AG04450 (cell line): ENCODE measurements at regions not wholly inside any gene's neighbourhood (a gene's known extent, or its start where the extent isn't known, plus 50 kb on each side); places are given as distances from the start of the nearest gene placed in this dataset.

Experiments
- CTCF ChIA-PET: fragments of 300-600, 350-600 bp; formaldehyde crosslinking; extraction: SDS; loops from one replicate; lab custom pipeline; 2022; ENCODE audit warnings: antibody characterized with exemption, inconsistent platforms; lab: Charles Lee
- POLR2A ChIA-PET: fragments of 350-600 bp; formaldehyde crosslinking; extraction: SDS; loops from one replicate; lab custom pipeline; 2021; ENCODE audit warnings: antibody characterized with exemption, inconsistent platforms; lab: Yijun Ruan, JAX
- DNase-seq: peaks from one replicate; pipeline ENCODE4 v3.0.0-alpha.2; 2011; ENCODE audit warnings: low read depth, low spot score
- H3K27ac ChIP-seq: one replicate; pipeline ENCODE4 v1.5.1; 2012; ENCODE audit warnings: low read depth, low read length, control low read depth
- H3K27me3 ChIP-seq: one replicate; pipeline ENCODE4 v1.6.0; 2012; ENCODE audit warnings: low read length; ENCODE audit not compliant: control insufficient read depth, insufficient read depth
- H3K4me3 ChIP-seq: 2 replicates; pipeline ENCODE4 v1.5.1; 2011; ENCODE audit warnings: mild to moderate bottlenecking, low read depth, low read length, control low read depth
- H3K9me3 ChIP-seq: 2 replicates; pipeline ENCODE4 v1.5.1; 2012; ENCODE audit warnings: low read length; ENCODE audit not compliant: control insufficient read depth, insufficient read depth
- CTCF ChIP-seq: IDR thresholded peaks from 2 replicates; pipeline ENCODE4 v1.5.1; 2011; ENCODE audit warnings: low read depth, low read length, control low read depth, inconsistent platforms

- H3K4me3 ChIP-seq = no peak overlapping the region
- H3K27ac ChIP-seq = no peak overlapping the region
- DNase-seq = no peak
- ChIA-PET CTCF (no interaction called here), POLR2A (no interaction called here)
- H3K27me3 ChIP-seq = no peaks in the 10 kb centered on the region
- peaks cover 4% of the 10 kb centered on the region; the same call in 1 of the 2 replicates for H3K9me3 ChIP-seq
- TF ChIP-seq CTCF = no peak
Measured at GRCh38 chr6:102655823-102656222, 1262.3 kb downstream of the GRIK2 start.

DNA sequence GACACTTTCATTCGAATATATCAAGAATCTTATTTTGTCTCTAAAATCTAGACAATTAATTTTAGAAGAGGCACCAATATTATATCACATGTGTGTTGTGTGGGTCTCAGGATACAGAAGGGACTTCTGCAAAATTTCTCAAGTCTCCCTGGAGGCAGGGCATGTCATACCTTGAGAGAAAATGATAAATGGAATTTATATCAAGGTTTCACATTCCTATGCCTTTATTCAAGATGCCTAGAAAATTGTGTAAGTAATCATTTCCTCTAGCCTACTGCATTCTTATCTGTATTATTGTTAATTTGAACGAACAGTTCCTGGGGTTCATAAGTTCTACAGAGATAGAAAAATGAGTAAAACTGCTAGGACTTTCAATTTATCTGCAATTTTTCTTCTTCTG, 1247.9 kb downstream of the GRIK2 start:
- no peaks in the 10 kb centered on the region for H3K27me3 ChIP-seq
- H3K9me3 ChIP-seq = peaks cover 8% of the 10 kb centered on the region
- no peak for DNase-seq
- H3K27ac ChIP-seq = no peak overlapping the region
- TF ChIP-seq CTCF = no peak
- ChIA-PET POLR2A (no interaction called here), CTCF (no interaction called here)
- no peak overlapping the region for H3K4me3 ChIP-seq

DNA sequence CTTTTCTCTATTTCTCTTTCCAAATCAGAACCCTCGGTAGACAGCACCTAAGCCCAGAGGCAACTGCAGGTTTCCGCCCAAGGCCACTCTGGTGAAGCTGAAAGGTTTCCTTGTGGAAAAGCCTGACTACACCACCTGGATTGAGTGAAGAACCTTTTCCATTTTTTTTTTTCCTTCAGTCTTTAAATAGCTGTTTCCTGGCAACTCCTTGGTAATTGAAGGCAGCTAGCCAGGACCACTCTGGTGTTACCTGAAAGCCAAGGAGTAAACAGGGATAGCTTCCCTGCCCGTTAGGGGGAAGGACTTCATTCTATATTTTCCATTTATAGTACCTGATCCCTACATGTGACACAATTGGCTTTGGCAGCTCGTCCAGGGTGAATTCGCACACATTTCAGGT, 1238.4 kb downstream of the GRIK2 start:
- no peak for TF ChIP-seq CTCF

DNA sequence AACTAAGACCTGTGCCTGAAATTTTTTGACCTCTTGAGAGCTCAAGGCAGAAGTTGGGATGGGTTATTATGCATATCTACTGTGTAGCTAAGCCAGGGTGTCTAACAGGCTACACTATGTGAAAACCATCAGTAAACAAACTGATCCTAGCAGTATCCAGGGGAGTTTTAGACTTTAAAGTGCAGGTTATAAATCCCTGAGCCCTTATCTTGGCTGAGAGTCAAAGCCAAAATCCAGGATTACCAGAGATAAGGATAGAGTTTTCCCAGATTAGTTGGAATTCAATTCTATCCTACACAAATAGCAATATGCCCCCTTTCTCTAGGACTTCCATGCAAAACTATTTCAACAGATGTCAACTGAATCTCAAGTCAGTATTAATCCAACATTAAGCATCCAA, 1229.7 kb downstream of the GRIK2 start:
- CTCF ChIA-PET = no interaction called here
- no peak for TF ChIP-seq CTCF

More for the DNA sequence above, 1238.4 kb downstream of the GRIK2 start:
- Histone ChIP-seq H3K27ac (no peak overlapping the region), H3K4me3 (no peak overlapping the region), H3K9me3 (peaks cover 5% of the 10 kb centered on the region; the same call in 1 of the 2 replicates), H3K27me3 (no peaks in the 10 kb centered on the region)
- ChIA-PET POLR2A (no interaction called here), CTCF (no interaction called here)
- DNase-seq = no peak

GRCh38 chr6:102619585-102619984, 1226.1 kb downstream of the GRIK2 start:
- no peak overlapping the region for H3K4me3 ChIP-seq
- H3K27me3 ChIP-seq = no peaks in the 10 kb centered on the region
- peaks cover 4% of the 10 kb centered on the region; the same call in 1 of the 2 replicates for H3K9me3 ChIP-seq
- CTCF ChIA-PET = interaction anchor here (0.6 to 0.7 kb wide), 2 partner anchors 15 to 92 kb away, joined by 3 to 4 read pairs; no protein-coding TSS in a partner anchor
- TF ChIP-seq CTCF = no peak
- no peak for DNase-seq
- no peak overlapping the region for H3K27ac ChIP-seq
- POLR2A ChIA-PET = no interaction called here

More for the DNA sequence above, 1229.7 kb downstream of the GRIK2 start:
- H3K27me3 ChIP-seq = no peaks in the 10 kb centered on the region
- DNase-seq = no peak
- no peaks in the 10 kb centered on the region; the same call in 1 of the 2 replicates for H3K9me3 ChIP-seq
- H3K4me3 ChIP-seq = no peak overlapping the region
- POLR2A ChIA-PET = no interaction called here
- H3K27ac ChIP-seq = no peak overlapping the region
